GM18858 (cell line): ENCODE measurements at regions not wholly inside any gene's neighbourhood (a gene's known extent, or its start where the extent isn't known, plus 50 kb on each side); places are given as distances from the start of the nearest gene placed in this dataset.
"Not testable (repeated sequence)": the region's sequence is repeated elsewhere in the genome, so short reads cannot be mapped to it uniquely, and the experiment has no call there.

Source experiments
- ATAC-seq: cut with Tn5 transposase; IDR thresholded peaks from one replicate; pipeline ENCODE4 v1.9.1; 2021; ENCODE audit not compliant: unreplicated experiment

- ATAC-seq: no peak
Observed at GRCh38 chr1:232327899-232328298, 302.0 kb downstream of the SIPA1L2 start.

GRCh38 chr1:232327269-232327668, 302.7 kb downstream of the SIPA1L2 start:
- no peak for ATAC-seq

- no peak for ATAC-seq
Observed at GRCh38 chr1:232322162-232322734, 307.7 kb downstream of the SIPA1L2 start.

GRCh38 chr1:232319518-232320210, 310.3 kb downstream of the SIPA1L2 start:
- no peak for ATAC-seq

GRCh38 chr1:232319072-232319471, 310.9 kb downstream of the SIPA1L2 start:
- no peak for ATAC-seq

- no peak for ATAC-seq
Observed at GRCh38 chr1:232318143-232318542, 311.8 kb downstream of the SIPA1L2 start.

GRCh38 chr1:232317350-232317749, 312.6 kb downstream of the SIPA1L2 start:
- no peak for ATAC-seq

GRCh38 chr1:232316864-232317263, 313.1 kb downstream of the SIPA1L2 start:
- no peak for ATAC-seq

GRCh38 chr1:232313876-232314275, 316.1 kb downstream of the SIPA1L2 start:
- not testable (repeated sequence) for ATAC-seq

- no peak for ATAC-seq
Observed at GRCh38 chr1:232310541-232310940, 319.4 kb downstream of the SIPA1L2 start.

- no peak for ATAC-seq
Observed at GRCh38 chr1:232308616-232309015, 321.3 kb downstream of the SIPA1L2 start.

GRCh38 chr1:232307296-232308017, 322.5 kb downstream of the SIPA1L2 start:
- no peak for ATAC-seq

GRCh38 chr1:232306269-232306961, 323.5 kb downstream of the SIPA1L2 start:
- no peak for ATAC-seq

GRCh38 chr1:232305050-232305449, 324.9 kb downstream of the SIPA1L2 start:
- no peak for ATAC-seq

GRCh38 chr1:232303222-232303620, 326.7 kb downstream of the SIPA1L2 start:
- ATAC-seq: no peak

GRCh38 chr1:232302376-232303221, 327.3 kb downstream of the SIPA1L2 start:
- ATAC-seq: no peak

- no peak for ATAC-seq
Observed at GRCh38 chr1:232301246-232301645, 328.7 kb downstream of the SIPA1L2 start.

- ATAC-seq: no peak
Observed at GRCh38 chr1:232300466-232300865, 329.5 kb downstream of the SIPA1L2 start.

GRCh38 chr1:232296461-232296860, 333.5 kb downstream of the SIPA1L2 start:
- no peak for ATAC-seq

GRCh38 chr1:232293361-232293760, 336.6 kb downstream of the SIPA1L2 start:
- no peak for ATAC-seq

- no peak for ATAC-seq
Observed at GRCh38 chr1:232292818-232293217, 337.1 kb downstream of the SIPA1L2 start.
